HepG2 (cell line): ENCODE measurements at regions not wholly inside any gene's neighbourhood (a gene's known extent, or its start where the extent isn't known, plus 50 kb on each side); places are given as distances from the start of the nearest gene placed in this dataset.

ENCODE experiments used
- ATAC-seq: fragments of 200-7000 bp; cut with Tn5 transposase; 3 replicates; pipeline ENCODE4 v1.9.1; 2020; ENCODE audit warnings: mild to moderate bottlenecking, moderate library complexity
- BruUV-seq: library from RNA; stranded (reverse); fragments of 400-500 nt; replicated peaks from 2 replicates; lab custom pipeline; 2021; lab: Mats Ljungman, UMichigan
- CTCF ChIA-PET: fragments of 300-600 bp; formaldehyde crosslinking; extraction: SDS; loops from one replicate; lab custom pipeline; 2021; ENCODE audit warnings: low total read pairs, inconsistent platforms, low intra/inter-chr PET ratio; lab: Yijun Ruan, JAX
- POLR2A ChIA-PET: fragments of 350-600 bp; sonication (Branson Sonifier 250); formaldehyde crosslinking; loops from one replicate; lab custom pipeline; 2020; ENCODE audit warnings: antibody characterized with exemption, inconsistent platforms; lab: Yijun Ruan, JAX
- DNase-seq: peaks from one replicate; pipeline ENCODE4 v3.0.0-alpha.2; 2015; ENCODE audit warnings: low spot score
- FAIRE-seq: peaks from 3 replicates; lab custom pipeline; 2011; peaks lifted over from hg19 to GRCh38; lab: Jason Lieb, UNC
- H2AFZ ChIP-seq: one replicate; pipeline ENCODE4 v1.6.1; 2011; ENCODE audit warnings: low read length, inconsistent platforms
- H3K27ac ChIP-seq: fragments of 300-600 bp; 3 replicates; pipeline ENCODE4 v1.8.0; 2011; ENCODE audit warnings: mixed run types, mild to moderate bottlenecking, mixed read lengths, low read length, inconsistent platforms; ENCODE audit not compliant: insufficient read depth; ENCODE audit errors: extremely low read length
- H3K27me3 ChIP-seq, 2 experiments: fragments of 200-600 bp in 1 of 2; 2 replicates in 1 of 2; 3 replicates in 1 of 2; pipeline versions ENCODE4 v1.6.0 to v1.8.0; 2011; ENCODE audit warnings: low read length in 2 of 2, mild to moderate bottlenecking in 2 of 2, moderate library complexity in 2 of 2, inconsistent platforms in 1 of 2; ENCODE audit not compliant: insufficient read depth in 2 of 2, control insufficient read depth in 1 of 2
- H3K36me3 ChIP-seq, 2 experiments: fragments of 200-600 bp in 1 of 2; replicated peaks in 1 of 2; 2 replicates in 1 of 2; 3 replicates in 1 of 2; pipeline versions ENCODE4 v1.5.1 to v1.8.0; 2011; ENCODE audit warnings: low read length in 2 of 2, inconsistent platforms in 1 of 2; ENCODE audit not compliant: insufficient read depth in 2 of 2, control insufficient read depth in 1 of 2
- H3K4me1 ChIP-seq: 2 replicates; pipeline ENCODE4 v1.5.1; 2012; ENCODE audit warnings: low read length, inconsistent platforms; ENCODE audit not compliant: insufficient read depth
- H3K4me2 ChIP-seq: 2 replicates; pipeline ENCODE4 v1.6.0; 2011; ENCODE audit warnings: low read depth, low read length, inconsistent platforms
- H3K4me3 ChIP-seq, 3 experiments: fragments of 200-600 bp in 1 of 3; sonication (generic), shearing (Covaris generic) in 1 of 3; replicated peaks in 1 of 3; 2 replicates each; pipeline ENCODE4 v1.5.1; 2011 to 2016; ENCODE audit warnings: low read length in 3 of 3, inconsistent platforms in 2 of 3, low read depth in 2 of 3, mild to moderate bottlenecking in 2 of 3, control low read depth in 1 of 3, mixed read lengths in 1 of 3; ENCODE audit not compliant: insufficient read depth in 1 of 3
- H3K79me2 ChIP-seq: one replicate; pipeline ENCODE4 v1.6.1; 2011; ENCODE audit warnings: low read length, inconsistent platforms; ENCODE audit not compliant: insufficient read depth
- H3K9ac ChIP-seq: 2 replicates; pipeline ENCODE4 v1.6.0; 2011; ENCODE audit warnings: mild to moderate bottlenecking, low read depth, low read length, inconsistent platforms; ENCODE audit not compliant: insufficient read depth
- H3K9me3 ChIP-seq: 2 replicates; pipeline ENCODE4 v1.5.1; 2012; ENCODE audit warnings: mild to moderate bottlenecking, low read length
- H4K20me1 ChIP-seq: 2 replicates; pipeline ENCODE4 v1.6.0; 2011; ENCODE audit warnings: inconsistent platforms, mild to moderate bottlenecking, low read length, moderate library complexity; ENCODE audit not compliant: insufficient read depth
- ATF7 ChIP-seq, 2 experiments: fragments of 450-650 bp in 1 of 2; sonication (generic) in 1 of 2; formaldehyde crosslinking in 1 of 2; IDR thresholded peaks; 2 replicates each; pipeline versions ENCODE4 v1.4.0 to v1.6.1; 2016 to 2020; ENCODE audit warnings: antibody characterized with exemption in 1 of 2, mild to moderate bottlenecking in 1 of 2, missing genetic modification reagents in 1 of 2
- CENPBD1 ChIP-seq: sonication (generic); formaldehyde crosslinking; IDR thresholded peaks from 2 replicates; pipeline ENCODE4 v1.8.0; 2022; ENCODE audit warnings: missing genetic modification reagents, low read depth, mild to moderate bottlenecking, borderline replicate concordance
- RBM22 ChIP-seq: fragments of 200-400 bp; formaldehyde crosslinking; optimal IDR thresholded peaks from 2 replicates; pipeline ENCODE3; 2017; ENCODE audit warnings: mild to moderate bottlenecking, low read length, moderate library complexity
- SMAD1 ChIP-seq: sonication (generic); formaldehyde crosslinking; IDR thresholded peaks from 2 replicates; pipeline ENCODE4 v1.4.0; 2020; ENCODE audit warnings: missing genetic modification reagents, low read depth, mild to moderate bottlenecking, borderline replicate concordance
- ZNF850 ChIP-seq: sonication (generic); formaldehyde crosslinking; conservative IDR thresholded peaks from 2 replicates; pipeline ENCODE4 v1.9.0; 2021; ENCODE audit warnings: mild to moderate bottlenecking, missing genetic modification reagents
- WGBS: methylation state at CpG from one replicate; pipeline ENCODE4 v1.1.6; 2017; ENCODE audit warnings: low lambda C conversion rate; 5-methylcytosine and 5-hydroxymethylcytosine counted together
- in situ Hi-C: cut with HindIII; loops from 2 replicates; pipeline ENCODE4 v1.10.0; 2017; ENCODE audit warnings: low pct_unique_long_range_greater_than_20kb; ENCODE audit not compliant: extremely low pct_ligation_motif_present
- intact Hi-C: fragments of 100-400 bp; cut with micrococcal nuclease; formaldehyde crosslinking; loops from one replicate; pipeline ENCODE4 v1.10.0; 2022; ENCODE audit not compliant: unreplicated experiment
- TF ChIP-seq, protein P1 (sequence below): sonication (generic); formaldehyde crosslinking; conservative IDR thresholded peaks from 2 replicates; pipeline ENCODE4 v1.8.0; 2022; ENCODE audit warnings: missing genetic modification reagents

- TF ChIP-seq CENPBD1 (CRISPR knock-in tag) = no peak
- TF ChIP-seq, all 625 proteins: peak for 1
Observed at GRCh38 chr4:24731448-24731847, 63.9 kb upstream of the SOD3 start (continued).

- no peaks in the 10 kb centered on the region for H3K27me3 ChIP-seq
- TF ChIP-seq RBM22 (no peak), ZNF850 (CRISPR knock-in tag) (no peak), ATF7 (IDR thresholded peaks at IDR 0.05) (no peak), ATF7 (CRISPR knock-in tag; IDR thresholded peaks at IDR 0.05) (no peak), SMAD1 (CRISPR knock-in tag) (no peak)
- TF ChIP-seq, protein P1, sequence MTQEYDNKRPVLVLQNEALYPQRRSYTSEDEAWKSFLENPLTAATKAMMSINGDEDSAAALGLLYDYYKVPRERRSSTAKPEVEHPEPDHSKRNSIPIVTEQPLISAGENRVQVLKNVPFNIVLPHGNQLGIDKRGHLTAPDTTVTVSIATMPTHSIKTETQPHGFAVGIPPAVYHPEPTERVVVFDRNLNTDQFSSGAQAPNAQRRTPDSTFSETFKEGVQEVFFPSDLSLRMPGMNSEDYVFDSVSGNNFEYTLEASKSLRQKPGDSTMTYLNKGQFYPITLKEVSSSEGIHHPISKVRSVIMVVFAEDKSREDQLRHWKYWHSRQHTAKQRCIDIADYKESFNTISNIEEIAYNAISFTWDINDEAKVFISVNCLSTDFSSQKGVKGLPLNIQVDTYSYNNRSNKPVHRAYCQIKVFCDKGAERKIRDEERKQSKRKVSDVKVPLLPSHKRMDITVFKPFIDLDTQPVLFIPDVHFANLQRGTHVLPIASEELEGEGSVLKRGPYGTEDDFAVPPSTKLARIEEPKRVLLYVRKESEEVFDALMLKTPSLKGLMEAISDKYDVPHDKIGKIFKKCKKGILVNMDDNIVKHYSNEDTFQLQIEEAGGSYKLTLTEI (CRISPR knock-in tag) = no peak
- H3K27ac ChIP-seq = no peak overlapping the region
- H3K36me3 ChIP-seq = no peaks in the 10 kb centered on the region
- no peak overlapping the region for H3K4me2 ChIP-seq
- no peaks in the 10 kb centered on the region for H3K79me2 ChIP-seq
- no peaks in the 10 kb centered on the region for H4K20me1 ChIP-seq
- H3K4me3 ChIP-seq = no peak overlapping the region
- FAIRE-seq (no peak), ATAC-seq (no peak), DNase-seq (no peak)
- intact Hi-C loops = no loop called here
- H3K9ac ChIP-seq = no peak overlapping the region
- peaks cover 7% of the 10 kb centered on the region; the same call in 1 of the 2 replicates for H3K9me3 ChIP-seq
- no TSS peak for BruUV-seq
- CTCF ChIA-PET = no interaction called here
- in situ Hi-C loops = no loop called here
- H2AFZ ChIP-seq = no peak overlapping the region
- H3K4me1 ChIP-seq = no peaks in the 10 kb centered on the region
- WGBS = 36% methylated on average over 1 of the region's 1 CpG
- POLR2A ChIA-PET = no interaction called here
Observed at GRCh38 chr4:24734511-24734910, 60.9 kb upstream of the SOD3 start.
